ENCODE measurements at regions not wholly inside any gene's neighbourhood (a gene's known extent, or its start where the extent isn't known, plus 50 kb on each side); places are given as distances from the start of the nearest gene placed in this dataset.

DNA sequence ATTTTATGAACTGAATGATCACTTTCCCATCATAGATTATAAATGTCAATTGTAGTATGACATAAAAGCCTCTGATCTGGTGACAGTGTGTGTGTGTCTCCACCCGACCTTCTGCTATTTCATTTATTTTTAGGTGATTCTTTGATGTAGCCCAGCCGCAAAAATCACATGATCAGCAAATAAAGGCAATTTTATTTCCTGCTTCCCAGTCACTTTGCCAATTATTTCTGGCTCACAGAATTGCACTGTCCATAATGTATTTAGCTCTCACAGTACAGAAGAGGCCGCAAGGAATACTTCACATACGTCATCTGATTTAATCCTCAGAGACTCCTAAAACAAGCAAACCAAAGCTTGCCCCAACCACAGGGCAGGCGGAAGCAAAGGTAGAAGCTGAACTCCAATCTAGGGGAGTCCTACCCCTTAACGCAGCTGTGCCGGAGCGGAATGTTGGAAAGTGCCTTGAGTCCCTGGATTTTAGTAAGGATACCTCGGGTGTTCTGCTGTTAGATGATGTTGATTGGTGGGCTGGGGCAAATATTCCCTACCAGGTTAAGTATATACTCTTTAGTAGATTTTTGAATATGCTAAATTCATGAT, 384.0 kb upstream of the IRX4 start:
- no peak for DNase-seq (ENCODE audit: low read depth, low spot score)

DNA sequence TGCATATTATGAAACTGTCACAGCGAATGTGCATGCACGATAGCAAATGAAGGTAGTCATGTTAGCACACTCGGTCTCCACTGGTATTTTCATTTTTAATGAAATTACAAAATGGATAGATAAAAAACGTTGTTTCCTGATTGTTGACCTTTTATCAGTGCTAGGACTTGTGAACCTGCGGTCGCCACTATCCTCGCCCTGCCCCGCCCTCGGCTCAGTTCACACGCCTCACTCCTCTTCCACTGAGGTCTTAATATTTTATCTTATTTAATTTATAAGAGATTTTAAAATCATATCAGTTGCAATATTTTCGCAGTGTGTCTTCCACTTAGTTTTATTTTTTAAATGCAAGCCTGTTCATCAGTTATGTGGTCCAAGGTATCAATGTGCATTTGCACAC, 382.6 kb upstream of the IRX4 start:
- DNase-seq (ENCODE audit: low read depth, low spot score) = no peak

- DNase-seq (ENCODE audit: low read depth, low spot score) = no peak
These were observed 381.0 kb upstream of the IRX4 start for GRCh38 chr5:2263763-2264162.

GRCh38 chr5:2262620-2263019, 379.9 kb upstream of the IRX4 start:
- DNase-seq (ENCODE audit: low read depth, low spot score) = no peak

GRCh38 chr5:2261004-2261703, 378.4 kb upstream of the IRX4 start:
- DNase-seq (ENCODE audit: low read depth, low spot score) = no peak

- no peak for DNase-seq (ENCODE audit: low read depth, low spot score)
These were observed 377.7 kb upstream of the IRX4 start for GRCh38 chr5:2260211-2261003.

GRCh38 chr5:2259494-2260107, 376.9 kb upstream of the IRX4 start:
- no peak for DNase-seq (ENCODE audit: low read depth, low spot score)

GRCh38 chr5:2258861-2259260, 376.1 kb upstream of the IRX4 start:
- DNase-seq (ENCODE audit: low read depth, low spot score) = no peak

DNA sequence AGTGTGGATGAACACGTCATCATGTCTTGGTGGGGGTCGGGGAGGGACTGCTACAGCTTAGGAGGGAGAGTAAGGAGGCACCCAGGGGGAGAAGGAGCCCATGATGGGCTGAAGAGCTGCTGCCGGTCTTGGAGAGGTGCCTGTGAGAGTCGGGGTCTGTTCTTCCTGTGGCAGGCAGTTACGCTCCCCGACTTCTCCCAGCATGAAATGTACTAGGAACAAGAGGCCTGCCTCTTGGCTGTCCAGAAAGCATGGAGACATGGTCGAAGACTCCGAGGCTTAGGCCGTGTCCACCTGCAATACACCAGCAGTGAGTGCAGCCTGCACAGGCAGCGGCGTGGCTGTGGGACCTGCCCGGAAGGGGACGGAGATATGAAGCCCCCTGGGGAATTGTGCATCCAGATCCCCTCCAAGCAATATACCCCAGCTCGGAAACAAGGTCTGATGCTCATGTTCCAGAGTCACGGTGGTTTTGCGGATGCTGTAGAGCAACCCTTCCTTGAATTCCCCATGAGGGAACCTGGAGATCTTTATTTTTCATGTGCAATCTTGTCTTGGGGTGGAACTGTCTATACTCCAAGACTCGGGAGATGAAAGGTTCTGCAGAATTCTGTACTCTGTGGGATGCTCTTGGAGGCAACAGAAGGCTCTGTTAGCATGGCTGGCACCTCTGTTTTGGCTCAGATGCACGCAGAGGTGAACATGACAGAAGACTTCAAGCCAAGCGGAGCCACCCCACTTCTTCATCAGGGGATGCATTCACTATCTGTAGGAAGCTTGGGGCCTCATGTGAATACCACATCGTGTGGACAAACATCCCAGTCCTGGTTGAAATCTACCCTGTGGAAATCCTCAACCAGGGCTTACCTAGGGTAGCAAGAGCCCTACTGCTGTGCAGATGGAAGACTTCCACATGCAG, 374.9 kb upstream of the IRX4 start:
- DNase-seq (ENCODE audit: low read depth, low spot score) = no peak

GRCh38 chr5:2256691-2257280, 374.1 kb upstream of the IRX4 start:
- DNase-seq (ENCODE audit: low read depth, low spot score) = no peak

DNA sequence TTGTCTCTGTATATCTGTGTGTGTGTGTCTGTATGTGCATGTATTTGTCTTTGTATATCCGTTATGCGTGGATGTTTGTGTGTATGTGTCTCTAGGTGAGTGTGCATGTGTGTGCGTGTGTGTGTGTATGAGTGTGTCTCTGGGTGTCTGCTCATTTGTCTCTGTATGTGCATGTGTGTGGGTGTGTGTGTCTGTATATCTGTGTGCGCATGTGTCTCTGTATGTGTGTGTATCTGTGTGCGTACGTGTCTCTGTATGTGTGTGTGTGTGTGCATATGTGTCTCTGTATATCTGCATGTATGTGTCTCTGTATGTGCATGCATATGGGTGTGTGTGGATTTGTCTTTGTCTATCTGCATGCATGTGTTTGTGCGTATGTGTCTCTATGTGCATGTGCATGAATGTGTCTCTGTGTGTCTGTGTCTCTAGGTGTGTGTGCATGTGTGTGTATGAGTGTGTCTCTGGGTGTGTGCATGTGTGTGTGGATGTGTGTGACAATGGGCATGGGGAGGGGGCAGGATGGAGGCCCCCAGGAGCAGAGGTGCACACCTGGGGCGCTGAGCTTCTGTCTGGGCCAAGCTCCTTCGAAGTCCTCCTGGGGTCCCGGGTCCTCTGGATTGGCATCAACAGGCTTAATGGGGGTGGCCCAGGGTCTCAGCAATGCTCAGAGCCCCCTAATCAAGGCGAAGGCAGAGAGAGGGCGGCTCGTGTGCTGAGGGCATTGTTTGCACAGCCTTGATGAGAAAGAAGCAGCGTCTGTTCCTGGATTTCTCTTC, 373.4 kb upstream of the IRX4 start:
- no peak for DNase-seq (ENCODE audit: low read depth, low spot score)

DNA sequence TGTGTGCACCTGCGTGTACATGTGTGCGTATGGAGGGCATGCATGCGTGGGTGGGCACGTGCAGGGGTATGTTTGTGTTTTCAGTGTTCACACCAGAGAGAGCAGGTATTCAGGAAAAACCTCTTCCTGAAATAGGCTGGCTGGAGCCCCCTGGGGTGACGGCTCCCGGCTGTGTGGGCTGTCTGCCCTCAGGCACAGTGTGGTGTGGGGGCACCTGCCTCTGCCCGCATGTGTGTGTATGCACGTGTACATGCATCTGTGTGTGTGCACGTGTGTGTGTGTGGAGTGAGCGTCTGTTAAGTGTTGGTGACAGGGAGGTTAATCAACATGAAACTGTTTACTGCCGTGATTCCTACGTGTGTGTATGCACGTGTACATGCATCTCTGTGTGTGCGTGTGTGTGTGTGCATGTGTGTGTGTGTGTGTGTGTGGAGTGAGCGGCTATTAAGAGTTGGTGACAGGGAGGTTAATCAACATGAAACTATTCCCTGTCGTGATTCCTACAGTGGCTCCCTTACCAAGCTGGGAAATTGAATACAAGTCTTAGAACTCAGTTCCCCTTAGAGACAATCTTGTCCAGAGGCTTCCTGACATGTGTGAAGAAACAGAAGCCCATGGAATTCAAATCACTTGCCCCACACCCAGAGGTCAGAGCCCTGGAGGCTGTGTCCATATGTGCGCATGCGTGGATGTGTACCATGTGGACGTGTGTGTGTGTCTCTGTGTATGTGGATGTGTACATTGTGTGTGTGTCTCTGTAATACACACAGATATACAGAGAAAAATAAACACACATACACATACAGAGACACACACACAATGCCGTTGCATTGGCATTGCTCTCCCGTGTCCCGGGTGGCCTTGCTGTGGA, 372.4 kb upstream of the IRX4 start:
- no peak for DNase-seq (ENCODE audit: low read depth, low spot score)

DNA sequence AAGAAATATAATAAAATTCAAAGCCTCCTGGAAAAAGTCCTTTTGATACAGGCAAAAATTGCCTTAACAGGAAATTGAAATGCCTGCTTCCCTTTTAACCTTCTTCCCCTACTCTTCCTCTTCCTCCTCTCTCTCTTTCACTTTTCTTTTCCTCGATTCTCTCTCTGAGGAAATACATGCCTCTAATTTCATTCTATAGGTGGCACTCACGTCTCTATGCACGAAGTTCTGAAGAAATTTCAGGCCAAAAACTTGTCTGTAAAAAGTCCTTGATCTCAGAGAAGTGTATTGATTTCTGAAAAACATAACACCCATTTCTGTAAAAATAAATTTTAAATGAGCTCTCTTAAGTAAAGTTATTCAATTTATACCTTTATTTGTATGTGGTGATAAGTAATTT, 371.7 kb upstream of the IRX4 start:
- no peak for DNase-seq (ENCODE audit: low read depth, low spot score)

GRCh38 chr5:2253040-2253975, 370.6 kb upstream of the IRX4 start:
- DNase-seq (ENCODE audit: low read depth, low spot score) = no peak

DNA sequence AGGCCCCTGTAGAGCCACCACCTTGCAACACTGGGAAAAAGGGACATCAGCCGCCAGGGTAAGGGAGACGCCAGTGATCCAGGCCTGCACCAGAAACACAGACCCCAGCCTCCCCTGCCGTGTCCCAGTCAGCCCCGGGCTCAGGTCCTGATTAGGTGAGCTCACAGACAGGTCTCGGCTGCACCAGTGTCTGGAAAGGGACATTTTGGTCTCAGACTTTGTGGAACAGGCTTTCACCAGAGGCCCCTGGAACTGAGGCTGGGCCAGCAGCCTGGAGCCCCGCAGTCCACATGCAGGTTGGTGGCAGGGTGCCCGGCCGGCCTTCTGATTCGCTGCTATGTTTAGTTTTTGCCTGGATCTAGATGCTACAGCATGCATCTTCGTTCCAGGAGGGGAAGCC, 369.0 kb upstream of the IRX4 start:
- no peak for DNase-seq (ENCODE audit: low read depth, low spot score)

DNA sequence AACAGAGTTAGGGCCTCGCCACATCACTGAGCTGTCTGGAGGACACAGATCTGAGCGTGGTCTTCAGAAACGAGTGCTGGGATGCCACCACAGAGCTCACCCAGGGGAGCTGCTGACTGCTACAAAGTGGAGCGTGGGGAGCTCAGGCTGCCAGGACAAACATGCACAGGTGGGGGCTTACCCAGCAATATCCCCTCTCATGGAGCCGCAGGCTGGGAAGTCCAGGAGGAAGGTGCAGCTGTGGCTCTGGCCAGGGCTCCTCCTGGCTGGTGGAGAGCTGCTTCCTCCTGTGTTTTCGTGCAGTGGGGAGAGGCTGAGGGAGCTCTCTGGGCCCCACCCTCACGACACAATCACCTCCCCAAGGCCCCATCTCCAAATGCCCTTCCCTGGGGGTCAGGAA, 368.6 kb upstream of the IRX4 start:
- DNase-seq (ENCODE audit: low read depth, low spot score) = no peak

GRCh38 chr5:2250365-2250950, 367.7 kb upstream of the IRX4 start:
- no peak for DNase-seq (ENCODE audit: low read depth, low spot score)

GRCh38 chr5:2249442-2249841, 366.7 kb upstream of the IRX4 start:
- no peak for DNase-seq (ENCODE audit: low read depth, low spot score)
